IPS-18a (cell line): ENCODE measurements at regions not wholly inside any gene's neighbourhood (a gene's known extent, or its start where the extent isn't known, plus 50 kb on each side); places are given as distances from the start of the nearest gene placed in this dataset.

ENCODE experiments used
- H3K27ac ChIP-seq: one replicate; pipeline ENCODE4 v1.5.1; 2013; ENCODE audit warnings: low read length
- H3K27me3 ChIP-seq: one replicate; pipeline ENCODE4 v1.6.1; 2013; ENCODE audit warnings: mild to moderate bottlenecking, low read length; ENCODE audit not compliant: control insufficient read depth, insufficient read depth
- H3K36me3 ChIP-seq: one replicate; pipeline ENCODE4 v1.6.1; 2013; ENCODE audit warnings: low read depth, low read length; ENCODE audit not compliant: control insufficient read depth
- H3K4me1 ChIP-seq: one replicate; pipeline ENCODE4 v1.6.1; 2013; ENCODE audit warnings: low read depth, low read length; ENCODE audit not compliant: control insufficient read depth
- H3K4me3 ChIP-seq: one replicate; pipeline ENCODE4 v1.5.1; 2013; ENCODE audit warnings: low read length
- H3K9ac ChIP-seq: one replicate; pipeline ENCODE4 v1.6.1; 2013; ENCODE audit warnings: mild to moderate bottlenecking, low read length, moderate library complexity
- H3K9me3 ChIP-seq: one replicate; pipeline ENCODE4 v1.6.1; 2013; ENCODE audit warnings: low read depth, low read length; ENCODE audit not compliant: control insufficient read depth

DNA sequence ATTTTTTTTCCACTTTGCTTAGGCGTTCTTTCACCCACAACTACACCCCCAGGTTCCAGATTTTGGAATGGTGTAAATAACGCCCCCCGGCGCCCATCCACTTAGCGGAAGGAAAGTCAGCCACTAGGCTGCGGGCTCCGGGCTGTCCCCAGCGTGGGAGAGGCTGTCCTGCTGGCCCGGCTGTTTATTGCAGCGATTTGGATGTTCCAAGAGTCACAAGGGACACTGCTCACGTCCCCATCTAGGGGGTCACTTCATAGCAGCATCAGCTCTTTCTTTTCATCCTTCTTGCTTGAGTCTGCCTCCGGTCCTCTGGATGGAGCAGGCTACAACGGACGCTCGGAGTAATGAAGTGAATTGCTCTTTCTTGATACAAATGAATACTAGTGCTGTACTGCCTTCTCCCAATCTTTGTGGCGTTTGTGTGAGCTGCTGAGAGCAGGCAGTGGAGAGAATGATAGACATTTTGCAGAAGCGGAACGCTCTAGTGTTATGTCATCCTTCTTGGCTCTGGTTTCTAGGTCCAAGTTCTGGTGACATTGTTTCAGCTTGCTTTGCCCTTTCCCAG lies 50.7 kb upstream of the PAIP2B start:
- Histone ChIP-seq H3K9ac (no peak overlapping the region), H3K27me3 (peaks cover 35% of the 10 kb centered on the region), H3K4me3 (peak overlapping the region; percentile 55)

DNA sequence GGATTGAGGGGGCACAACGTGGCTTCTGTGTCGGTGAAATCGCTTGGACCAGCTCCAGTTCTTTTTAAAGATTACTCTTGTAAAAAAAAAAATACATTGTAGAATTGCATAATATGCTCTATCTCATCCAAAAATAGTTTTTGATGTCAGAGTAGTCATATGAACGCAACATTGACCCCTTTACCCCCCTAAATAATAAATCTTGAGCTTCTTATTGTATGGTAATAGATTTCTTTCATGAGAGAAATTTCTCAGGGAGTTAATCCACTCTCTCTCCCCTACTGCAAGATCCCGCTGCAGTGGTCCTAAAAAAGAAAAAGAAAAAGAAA lies 50.2 kb upstream of the PAIP2B start:
- Histone ChIP-seq H3K9ac (no peak overlapping the region), H3K4me3 (peak overlapping the region; percentile 55), H3K27me3 (peaks cover 35% of the 10 kb centered on the region), H3K4me1 (peaks cover 18% of the 10 kb centered on the region), H3K9me3 (no peaks in the 10 kb centered on the region), H3K27ac (no peak overlapping the region), H3K36me3 (no peaks in the 10 kb centered on the region)

More for the DNA sequence above, 50.7 kb upstream of the PAIP2B start:
- H3K4me1 ChIP-seq = peaks cover 18% of the 10 kb centered on the region
- no peaks in the 10 kb centered on the region for H3K9me3 ChIP-seq
- no peak overlapping the region for H3K27ac ChIP-seq
- H3K36me3 ChIP-seq = no peaks in the 10 kb centered on the region

DNA sequence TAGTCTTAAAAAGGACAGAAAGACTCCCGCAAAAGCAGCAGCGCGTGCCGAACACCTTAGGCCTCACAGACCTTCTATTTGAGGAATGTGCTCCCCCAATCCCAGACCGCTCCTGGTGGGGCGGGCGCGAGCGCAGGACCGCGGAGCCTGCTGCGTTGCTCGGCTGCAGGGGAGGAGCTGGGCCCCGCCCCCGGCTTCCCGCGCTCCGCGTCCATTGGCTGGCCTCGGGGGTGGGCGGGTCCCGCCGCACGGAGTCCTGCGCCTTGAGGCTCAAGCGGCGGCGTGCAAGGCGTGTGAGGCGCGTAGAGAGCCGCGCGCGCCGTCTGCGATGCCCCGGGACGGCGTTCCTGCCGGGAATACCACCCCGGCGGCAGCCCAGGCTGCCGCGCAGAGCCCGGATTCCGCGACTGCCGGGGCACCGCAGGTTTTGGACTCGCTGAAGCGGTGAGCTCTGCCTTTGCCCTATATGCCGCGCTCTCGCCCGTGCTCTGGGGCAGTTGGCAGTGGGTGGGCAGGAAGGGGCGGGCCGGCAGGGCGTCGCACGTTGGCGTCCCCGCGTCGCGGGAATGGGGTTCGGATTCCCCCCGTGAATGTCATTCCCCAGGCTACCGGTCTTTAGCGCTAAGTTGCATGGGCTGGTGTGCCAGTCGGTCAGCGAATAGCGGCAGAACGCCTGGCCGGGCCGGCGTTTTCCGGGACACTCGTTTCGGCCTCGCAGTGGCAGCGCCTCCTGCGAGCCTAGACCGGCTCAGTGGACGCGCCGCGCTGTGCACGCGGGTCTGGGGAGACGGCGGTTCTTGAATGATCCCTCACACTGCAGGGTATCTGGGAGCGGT lies 49.6 kb upstream of the PAIP2B start:
- peak overlapping the region; percentile 55 for H3K4me3 ChIP-seq
- H3K27ac ChIP-seq = no peak overlapping the region
- no peaks in the 10 kb centered on the region for H3K36me3 ChIP-seq
- no peaks in the 10 kb centered on the region for H3K9me3 ChIP-seq
- H3K9ac ChIP-seq = no peak overlapping the region
- H3K27me3 ChIP-seq = peaks cover 35% of the 10 kb centered on the region
- peaks cover 18% of the 10 kb centered on the region for H3K4me1 ChIP-seq
